ENCODE measurements at regions not wholly inside any gene's neighbourhood (a gene's known extent, or its start where the extent isn't known, plus 50 kb on each side); places are given as distances from the start of the nearest gene placed in this dataset.

DNA sequence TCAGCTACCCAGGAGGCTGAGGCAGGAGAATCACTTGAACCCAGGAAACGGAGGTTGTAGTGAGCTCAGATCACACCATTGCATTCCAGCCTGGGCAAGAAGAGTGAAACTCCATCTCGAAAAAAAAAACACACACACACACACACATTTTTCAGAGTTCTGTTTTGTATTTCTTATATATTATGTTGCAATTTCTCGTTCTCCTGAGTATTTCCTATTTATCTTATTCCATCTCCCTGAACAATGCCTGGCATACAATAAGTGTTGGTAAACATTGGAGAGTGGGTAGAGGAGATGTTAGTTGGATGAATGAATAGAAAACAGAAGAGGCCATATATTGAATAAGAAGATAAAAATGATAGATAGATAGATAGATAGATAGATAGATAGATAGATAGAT is 167.8 kb upstream of the CDH5 start:
- in situ Hi-C loops (cut with HindIII; ENCODE audit: extremely low pct_ligation_motif_present, low pct_unique_long_range_greater_than_20kb): no loop called here
- Histone ChIP-seq H3K4me1 (ENCODE audit: insufficient read depth, low read length) (no peaks in the 10 kb centered on the region), H3K9ac (ENCODE audit: insufficient read depth, low read depth, low read length) (no peak overlapping the region), H3K4me3 (replicated peaks in 1 of 3; ENCODE audit: insufficient read depth in 1 of 3, low read depth in 2 of 3, low read length in 3 of 3) (no peak overlapping the region), H3K36me3 (replicated peaks in 1 of 2; ENCODE audit: control insufficient read depth in 1 of 2, insufficient read depth in 2 of 2, low read length in 2 of 2) (no peaks in the 10 kb centered on the region), H4K20me1 (ENCODE audit: insufficient read depth, low read length) (no peaks in the 10 kb centered on the region), H3K79me2 (ENCODE audit: insufficient read depth, low read length) (no peaks in the 10 kb centered on the region), H3K4me2 (ENCODE audit: low read depth, low read length) (no peak overlapping the region), H3K27me3 (ENCODE audit: control insufficient read depth in 1 of 2, insufficient read depth in 2 of 2, low read length in 2 of 2) (peaks cover 0 to 7% of the 10 kb centered on the region in 2 experiments; a peak in 1 of 5 replicates), H3K9me3 (ENCODE audit: low read length) (no peaks in the 10 kb centered on the region), H3K27ac (ENCODE audit: extremely low read length, insufficient read depth, low read length) (no peak overlapping the region), H2AFZ (ENCODE audit: low read length) (no peak overlapping the region)
- no peak for ATAC-seq
- ChIA-PET CTCF (ENCODE audit: low intra/inter-chr PET ratio, low total read pairs) (no interaction called here), POLR2A (no interaction called here)
- no peak for FAIRE-seq
- intact Hi-C loops (cut with micrococcal nuclease; ENCODE audit: unreplicated experiment): no loop called here
- 3% methylated on average over 3 of the region's 3 CpGs for WGBS (ENCODE audit: low lambda C conversion rate)
- DNase-seq (ENCODE audit: low spot score): no peak
- no TSS peak for BruUV-seq (replicated peaks)
- TF ChIP-seq ZNF496 (CRISPR knock-in tag; IDR thresholded peaks at IDR 0.05; ENCODE audit: insufficient replicate concordance) (no peak), ASH2L (IDR thresholded peaks at IDR 0.05; ENCODE audit: insufficient read length, low read depth, low read length) (no peak), TCF7 (IDR thresholded peaks at IDR 0.05; ENCODE audit: low read depth) (no peak)
- TF ChIP-seq, protein P1, sequence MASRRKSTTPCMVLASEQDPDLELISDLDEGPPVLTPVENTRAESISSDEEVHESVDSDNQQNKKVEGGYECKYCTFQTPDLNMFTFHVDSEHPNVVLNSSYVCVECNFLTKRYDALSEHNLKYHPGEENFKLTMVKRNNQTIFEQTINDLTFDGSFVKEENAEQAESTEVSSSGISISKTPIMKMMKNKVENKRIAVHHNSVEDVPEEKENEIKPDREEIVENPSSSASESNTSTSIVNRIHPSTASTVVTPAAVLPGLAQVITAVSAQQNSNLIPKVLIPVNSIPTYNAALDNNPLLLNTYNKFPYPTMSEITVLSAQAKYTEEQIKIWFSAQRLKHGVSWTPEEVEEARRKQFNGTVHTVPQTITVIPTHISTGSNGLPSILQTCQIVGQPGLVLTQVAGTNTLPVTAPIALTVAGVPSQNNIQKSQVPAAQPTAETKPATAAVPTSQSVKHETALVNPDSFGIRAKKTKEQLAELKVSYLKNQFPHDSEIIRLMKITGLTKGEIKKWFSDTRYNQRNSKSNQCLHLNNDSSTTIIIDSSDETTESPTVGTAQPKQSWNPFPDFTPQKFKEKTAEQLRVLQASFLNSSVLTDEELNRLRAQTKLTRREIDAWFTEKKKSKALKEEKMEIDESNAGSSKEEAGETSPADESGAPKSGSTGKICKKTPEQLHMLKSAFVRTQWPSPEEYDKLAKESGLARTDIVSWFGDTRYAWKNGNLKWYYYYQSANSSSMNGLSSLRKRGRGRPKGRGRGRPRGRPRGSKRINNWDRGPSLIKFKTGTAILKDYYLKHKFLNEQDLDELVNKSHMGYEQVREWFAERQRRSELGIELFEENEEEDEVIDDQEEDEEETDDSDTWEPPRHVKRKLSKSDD (CRISPR knock-in tag; IDR thresholded peaks at IDR 0.05; ENCODE audit: low read depth): no peak
- TF ChIP-seq, protein P2, sequence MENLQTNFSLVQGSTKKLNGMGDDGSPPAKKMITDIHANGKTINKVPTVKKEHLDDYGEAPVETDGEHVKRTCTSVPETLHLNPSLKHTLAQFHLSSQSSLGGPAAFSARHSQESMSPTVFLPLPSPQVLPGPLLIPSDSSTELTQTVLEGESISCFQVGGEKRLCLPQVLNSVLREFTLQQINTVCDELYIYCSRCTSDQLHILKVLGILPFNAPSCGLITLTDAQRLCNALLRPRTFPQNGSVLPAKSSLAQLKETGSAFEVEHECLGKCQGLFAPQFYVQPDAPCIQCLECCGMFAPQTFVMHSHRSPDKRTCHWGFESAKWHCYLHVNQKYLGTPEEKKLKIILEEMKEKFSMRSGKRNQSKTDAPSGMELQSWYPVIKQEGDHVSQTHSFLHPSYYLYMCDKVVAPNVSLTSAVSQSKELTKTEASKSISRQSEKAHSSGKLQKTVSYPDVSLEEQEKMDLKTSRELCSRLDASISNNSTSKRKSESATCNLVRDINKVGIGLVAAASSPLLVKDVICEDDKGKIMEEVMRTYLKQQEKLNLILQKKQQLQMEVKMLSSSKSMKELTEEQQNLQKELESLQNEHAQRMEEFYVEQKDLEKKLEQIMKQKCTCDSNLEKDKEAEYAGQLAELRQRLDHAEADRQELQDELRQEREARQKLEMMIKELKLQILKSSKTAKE (CRISPR knock-in tag; IDR thresholded peaks at IDR 0.05; ENCODE audit: borderline replicate concordance): no peak
- TF ChIP-seq, protein P3, sequence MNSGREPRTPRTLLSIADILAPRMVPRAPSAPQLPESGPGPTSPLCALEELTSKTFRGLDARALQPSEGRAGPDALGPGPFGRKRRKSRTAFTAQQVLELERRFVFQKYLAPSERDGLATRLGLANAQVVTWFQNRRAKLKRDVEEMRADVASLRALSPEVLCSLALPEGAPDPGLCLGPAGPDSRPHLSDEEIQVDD (CRISPR knock-in tag; IDR thresholded peaks at IDR 0.05; ENCODE audit: borderline replicate concordance): no peak
